MCF 10A (cell line): ENCODE measurements at regions not wholly inside any gene's neighbourhood (a gene's known extent, or its start where the extent isn't known, plus 50 kb on each side); places are given as distances from the start of the nearest gene placed in this dataset.
A peak's percentile ranks its signal among the peaks of the same experiment; 100 is the strongest.

Source experiments
- BruUV-seq: library from RNA; stranded (reverse); fragments of 400-500 nt; replicated peaks from 2 replicates; lab custom pipeline; 2021; lab: Mats Ljungman, UMichigan
- CTCF ChIA-PET: fragments of 300-600 bp; sonication (Branson Sonifier 250); formaldehyde crosslinking; extraction: SDS; loops from one replicate; lab custom pipeline; 2021; ENCODE audit warnings: antibody characterized with exemption, inconsistent platforms; lab: Yijun Ruan, JAX
- POLR2A ChIA-PET: fragments of 300-600, 350-650 bp; sonication (Branson Sonifier 250); formaldehyde crosslinking; extraction: SDS; loops from one replicate; lab custom pipeline; 2020; ENCODE audit warnings: antibody characterized with exemption, inconsistent platforms; lab: Yijun Ruan, JAX
- DNase-seq: peaks from one replicate; pipeline ENCODE4 v3.0.0-alpha.2; 2018; ENCODE audit not compliant: unreplicated experiment
- H3K27ac Mint-ChIP-seq: one replicate; pipeline ENCODE4 v1.8.0; 2022; ENCODE audit warnings: mild to moderate bottlenecking, low read depth, mixed read lengths; ENCODE audit not compliant: unreplicated experiment
- H3K27me3 Mint-ChIP-seq: one replicate; pipeline ENCODE4 v1.8.0; 2022; ENCODE audit warnings: mixed read lengths; ENCODE audit not compliant: insufficient read depth, unreplicated experiment
- H3K36me3 Mint-ChIP-seq: one replicate; pipeline ENCODE4 v1.8.0; 2022; ENCODE audit warnings: mild to moderate bottlenecking, moderate library complexity, mixed read lengths; ENCODE audit not compliant: insufficient read depth, unreplicated experiment
- H3K4me1 Mint-ChIP-seq: one replicate; pipeline ENCODE4 v1.8.0; 2022; ENCODE audit warnings: mixed read lengths; ENCODE audit not compliant: insufficient read depth, unreplicated experiment
- H3K4me3 Mint-ChIP-seq: one replicate; pipeline ENCODE4 v1.8.0; 2022; ENCODE audit warnings: mild to moderate bottlenecking, moderate library complexity, mixed read lengths; ENCODE audit not compliant: unreplicated experiment
- H3K9me3 Mint-ChIP-seq: one replicate; pipeline ENCODE4 v1.8.0; 2022; ENCODE audit warnings: mixed read lengths; ENCODE audit not compliant: unreplicated experiment
- intact Hi-C: fragments of 100-400 bp; cut with micrococcal nuclease; formaldehyde crosslinking; loops from 2 replicates; pipeline ENCODE4 v1.14.1; 2022
- TF ChIP-seq, protein P1 (sequence below): fragments of 200-600 bp; IDR thresholded peaks from one replicate; pipeline ENCODE4 v1.8.0; 2022; ENCODE audit warnings: antibody characterized with exemption, mild to moderate bottlenecking; ENCODE audit not compliant: unreplicated experiment

DNA sequence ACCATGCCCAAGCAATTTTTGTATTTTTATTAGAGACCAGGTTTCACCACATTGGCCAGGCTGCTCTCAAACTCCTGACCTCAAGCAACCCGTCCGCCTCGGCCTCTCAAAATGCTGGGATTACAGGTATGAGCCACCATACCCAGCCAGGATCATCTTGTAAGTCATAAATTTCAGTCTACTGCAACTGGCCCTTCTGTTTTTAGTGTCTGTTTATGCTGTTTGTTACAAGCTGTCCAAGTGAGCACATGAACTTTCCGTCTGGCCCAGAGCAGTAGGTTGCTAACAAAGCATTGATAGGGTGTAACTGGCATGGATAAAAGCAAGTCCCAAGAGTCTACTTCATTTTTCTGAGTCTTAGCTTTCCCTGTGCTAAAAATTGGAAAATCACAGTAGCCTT lies 164.4 kb upstream of the NT5C1B start:
- Mint-ChIP-seq H3K27me3 (no peaks in the 10 kb centered on the region), H3K9me3 (no peaks in the 10 kb centered on the region), H3K27ac (no peak overlapping the region), H3K36me3 (peaks cover 6% of the 10 kb centered on the region), H3K4me3 (no peak overlapping the region), H3K4me1 (peaks cover 9% of the 10 kb centered on the region)
- intact Hi-C loops: loop anchor here (5.0 kb wide), 3 partner anchors 129 to 594 kb away; no protein-coding TSS in a partner anchor
- TF ChIP-seq, protein P1, sequence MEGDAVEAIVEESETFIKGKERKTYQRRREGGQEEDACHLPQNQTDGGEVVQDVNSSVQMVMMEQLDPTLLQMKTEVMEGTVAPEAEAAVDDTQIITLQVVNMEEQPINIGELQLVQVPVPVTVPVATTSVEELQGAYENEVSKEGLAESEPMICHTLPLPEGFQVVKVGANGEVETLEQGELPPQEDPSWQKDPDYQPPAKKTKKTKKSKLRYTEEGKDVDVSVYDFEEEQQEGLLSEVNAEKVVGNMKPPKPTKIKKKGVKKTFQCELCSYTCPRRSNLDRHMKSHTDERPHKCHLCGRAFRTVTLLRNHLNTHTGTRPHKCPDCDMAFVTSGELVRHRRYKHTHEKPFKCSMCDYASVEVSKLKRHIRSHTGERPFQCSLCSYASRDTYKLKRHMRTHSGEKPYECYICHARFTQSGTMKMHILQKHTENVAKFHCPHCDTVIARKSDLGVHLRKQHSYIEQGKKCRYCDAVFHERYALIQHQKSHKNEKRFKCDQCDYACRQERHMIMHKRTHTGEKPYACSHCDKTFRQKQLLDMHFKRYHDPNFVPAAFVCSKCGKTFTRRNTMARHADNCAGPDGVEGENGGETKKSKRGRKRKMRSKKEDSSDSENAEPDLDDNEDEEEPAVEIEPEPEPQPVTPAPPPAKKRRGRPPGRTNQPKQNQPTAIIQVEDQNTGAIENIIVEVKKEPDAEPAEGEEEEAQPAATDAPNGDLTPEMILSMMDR: no peak
- POLR2A ChIA-PET: interaction anchor here (0.6 kb wide), 1 partner anchor 1485 kb away, joined by 3 read pairs; no protein-coding TSS in a partner anchor
- no TSS peak for BruUV-seq
- CTCF ChIA-PET: interaction anchor here (0.6 to 1.1 kb wide), 3 partner anchors 12 to 234 kb away, joined by 3 to 6 read pairs (median 4); no protein-coding TSS in a partner anchor
- DNase-seq: no peak

DNA sequence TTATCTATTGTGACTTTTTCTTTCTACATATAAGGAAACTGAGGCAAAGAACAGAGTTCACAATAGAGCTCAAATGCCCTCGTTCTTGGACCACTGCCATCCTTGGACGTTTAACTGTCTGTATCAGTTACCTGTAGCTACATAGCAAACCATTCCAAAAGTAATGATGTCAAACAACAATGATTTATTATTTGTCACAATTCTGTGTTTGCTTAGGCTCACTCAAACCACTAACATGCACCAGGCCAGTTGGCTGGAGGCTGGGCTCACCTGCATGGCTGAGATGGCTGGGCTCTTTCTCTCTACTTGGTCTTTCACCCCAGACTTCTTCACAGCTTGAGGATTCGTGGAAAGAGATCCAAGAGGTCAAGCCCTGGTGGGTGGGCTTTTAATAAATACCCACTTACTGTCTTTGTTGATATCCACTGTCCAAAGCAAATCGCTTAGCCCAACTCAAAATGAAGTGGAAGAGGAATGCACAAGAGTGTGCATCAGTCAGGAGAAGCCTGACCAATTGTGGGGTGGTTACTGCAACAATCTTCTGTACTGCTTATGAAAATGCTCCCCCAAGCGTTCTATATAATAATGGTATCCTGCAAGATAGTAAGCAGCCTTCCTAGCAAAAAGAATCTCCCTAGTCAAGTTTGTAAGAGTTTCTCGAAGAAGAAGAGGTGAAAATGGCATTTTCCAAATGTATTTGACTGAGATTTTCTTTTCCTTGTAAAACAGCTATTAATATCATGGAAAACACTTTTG lies 163.5 kb upstream of the NT5C1B start:
- Mint-ChIP-seq H3K4me3 (no peak overlapping the region), H3K4me1 (peaks cover 9% of the 10 kb centered on the region), H3K9me3 (no peaks in the 10 kb centered on the region), H3K27me3 (no peaks in the 10 kb centered on the region), H3K36me3 (peaks cover 6% of the 10 kb centered on the region), H3K27ac (no peak overlapping the region)
- POLR2A ChIA-PET: interaction anchor here (0.6 kb wide), 1 partner anchor 1486 kb away, joined by 3 read pairs; no protein-coding TSS in a partner anchor
- intact Hi-C loops: loop anchor here (5.0 kb wide), 3 partner anchors 129 to 594 kb away; no protein-coding TSS in a partner anchor
- DNase-seq: peak; percentile 4
- CTCF ChIA-PET: interaction anchor here (0.7 to 1.2 kb wide), 6 partner anchors 16 to 1110 kb away, joined by 3 to 5 read pairs (median 3); no protein-coding TSS in a partner anchor
- no TSS peak for BruUV-seq
- TF ChIP-seq, protein P1: no peak

DNA sequence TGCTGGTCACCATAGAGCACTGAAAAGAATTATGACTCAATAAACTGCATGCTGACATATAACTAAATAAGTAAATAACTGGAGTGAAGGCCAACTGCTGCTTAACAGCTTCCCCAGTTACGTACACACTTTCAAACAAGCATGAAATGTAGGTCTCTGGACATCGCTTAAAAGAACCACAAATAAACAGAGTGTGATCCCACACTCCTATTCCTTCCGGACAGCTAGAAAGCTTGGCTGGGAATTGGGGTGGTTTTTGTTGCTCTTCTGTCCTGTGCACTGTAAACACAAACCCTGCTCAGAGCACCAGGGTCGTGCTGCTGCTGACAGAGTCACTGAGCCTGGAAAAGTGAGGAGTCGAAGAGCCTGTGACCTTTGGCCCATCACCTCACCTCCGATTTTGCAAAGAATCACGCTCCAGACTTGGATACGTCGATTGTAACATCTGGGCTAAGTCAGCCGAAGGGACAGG lies 162.7 kb upstream of the NT5C1B start:
- Mint-ChIP-seq H3K4me1 (peaks cover 9% of the 10 kb centered on the region), H3K9me3 (no peaks in the 10 kb centered on the region), H3K27ac (no peak overlapping the region), H3K36me3 (peaks cover 6% of the 10 kb centered on the region), H3K4me3 (no peak overlapping the region), H3K27me3 (no peaks in the 10 kb centered on the region)
- intact Hi-C loops: loop anchor here (5.0 kb wide), 3 partner anchors 130 to 595 kb away; no protein-coding TSS in a partner anchor
- ChIA-PET CTCF (interaction anchor here (0.6 to 1.2 kb wide), 7 partner anchors 17 to 1111 kb away, joined by 3 to 5 read pairs (median 3); no protein-coding TSS in a partner anchor), POLR2A (no interaction called here)
- TF ChIP-seq, protein P1: no peak
- DNase-seq: no peak
- BruUV-seq: no TSS peak
